Keratinocyte (primary cell): ENCODE measurements at regions not wholly inside any gene's neighbourhood (a gene's known extent, or its start where the extent isn't known, plus 50 kb on each side); places are given as distances from the start of the nearest gene placed in this dataset.

Experiments
- DNase-seq: peaks from one replicate; pipeline ENCODE4 v3.0.0-alpha.2; 2011; ENCODE audit warnings: low read depth, missing footprints, low spot score
- FAIRE-seq: peaks from 2 replicates; lab custom pipeline; 2011; peaks lifted over from hg19 to GRCh38; lab: Jason Lieb, UNC
- H2AFZ ChIP-seq: 2 replicates; pipeline ENCODE4 v1.6.0; 2012; ENCODE audit warnings: low read length, control low read depth, inconsistent platforms; ENCODE audit not compliant: control insufficient read depth
- H3K27ac ChIP-seq: 2 replicates; pipeline ENCODE4 v1.5.1; 2011; ENCODE audit warnings: low read length; ENCODE audit not compliant: control insufficient read depth, insufficient read depth
- H3K27me3 ChIP-seq: 3 replicates; pipeline ENCODE4 v1.6.0; 2011; ENCODE audit warnings: low read length; ENCODE audit not compliant: control insufficient read depth, insufficient read depth; ENCODE audit errors: extremely low read depth
- H3K36me3 ChIP-seq, 2 experiments: 2 replicates in 1 of 2; 3 replicates in 1 of 2; pipeline ENCODE4 v1.5.1; 2011; ENCODE audit warnings: low read length in 2 of 2, mild to moderate bottlenecking in 1 of 2; ENCODE audit not compliant: control insufficient read depth in 2 of 2, insufficient read depth in 2 of 2; ENCODE audit errors: extremely low read depth in 1 of 2
- H3K4me1 ChIP-seq: 3 replicates; pipeline ENCODE4 v1.5.1; 2011; ENCODE audit warnings: low read length; ENCODE audit not compliant: control insufficient read depth, insufficient read depth; ENCODE audit errors: extremely low read depth
- H3K4me2 ChIP-seq: 3 replicates; pipeline ENCODE4 v1.6.0; 2011; ENCODE audit warnings: low read depth, low read length; ENCODE audit not compliant: control insufficient read depth, insufficient read depth; ENCODE audit errors: extremely low read depth
- H3K4me3 ChIP-seq, 3 experiments: fragments of 200-600 bp in 1 of 3; sonication (generic) in 1 of 3; 2 replicates in 2 of 3; 3 replicates in 1 of 3; pipeline ENCODE4 v1.5.1; 2011 to 2016; ENCODE audit warnings: low read length in 3 of 3, mild to moderate bottlenecking in 3 of 3, control low read depth in 2 of 3, inconsistent platforms in 1 of 3, low read depth in 1 of 3, mixed read lengths in 1 of 3, mixed run types in 1 of 3, moderate library complexity in 1 of 3; ENCODE audit not compliant: control insufficient read depth in 2 of 3, insufficient read depth in 2 of 3; ENCODE audit errors: extremely low read depth in 1 of 3
- H3K79me2 ChIP-seq: 2 replicates; pipeline ENCODE4 v1.6.0; 2012; ENCODE audit warnings: low read length; ENCODE audit not compliant: control insufficient read depth, insufficient read depth
- H3K9ac ChIP-seq: 3 replicates; pipeline ENCODE4 v1.6.0; 2011; ENCODE audit warnings: low read length; ENCODE audit not compliant: control insufficient read depth, insufficient read depth; ENCODE audit errors: extremely low read depth
- H3K9me1 ChIP-seq: 3 replicates; pipeline ENCODE4 v1.6.0; 2011; ENCODE audit warnings: low read length; ENCODE audit not compliant: control insufficient read depth, insufficient read depth; ENCODE audit errors: extremely low read depth
- H3K9me3 ChIP-seq: 2 replicates; pipeline ENCODE4 v1.5.1; 2012; ENCODE audit warnings: low read depth, low read length; ENCODE audit not compliant: control insufficient read depth
- H4K20me1 ChIP-seq: 3 replicates; pipeline ENCODE4 v1.6.0; 2011; ENCODE audit warnings: low read length; ENCODE audit not compliant: control insufficient read depth, insufficient read depth; ENCODE audit errors: extremely low read depth
- EZH2 ChIP-seq: IDR thresholded peaks from one replicate; pipeline ENCODE4 v1.6.1; 2012; ENCODE audit warnings: inconsistent platforms, mild to moderate bottlenecking, low read length, moderate library complexity
- dilution Hi-C: fragments of 300-500 bp; cut with MboI; formaldehyde crosslinking; loops from one replicate; pipeline ENCODE4 v1.7.0; 2020; ENCODE audit warnings: low sequenced_read_pairs; ENCODE audit not compliant: extremely low pct_ligation_motif_present
- TF ChIP-seq, protein P1 (sequence below), 3 experiments: IDR thresholded peaks in 1 of 3; conservative IDR thresholded peaks in 1 of 3; optimal IDR thresholded peaks in 1 of 3; 2 replicates in 2 of 3; 3 replicates in 1 of 3; pipeline versions ENCODE3 to v1.5.1; 2011; ENCODE audit warnings: low read length in 3 of 3, mild to moderate bottlenecking in 3 of 3, moderate library complexity in 2 of 3, control low read depth in 1 of 3, inconsistent platforms in 1 of 3; ENCODE audit not compliant: insufficient read depth in 2 of 3; ENCODE audit errors: extremely low read depth in 1 of 3

DNA sequence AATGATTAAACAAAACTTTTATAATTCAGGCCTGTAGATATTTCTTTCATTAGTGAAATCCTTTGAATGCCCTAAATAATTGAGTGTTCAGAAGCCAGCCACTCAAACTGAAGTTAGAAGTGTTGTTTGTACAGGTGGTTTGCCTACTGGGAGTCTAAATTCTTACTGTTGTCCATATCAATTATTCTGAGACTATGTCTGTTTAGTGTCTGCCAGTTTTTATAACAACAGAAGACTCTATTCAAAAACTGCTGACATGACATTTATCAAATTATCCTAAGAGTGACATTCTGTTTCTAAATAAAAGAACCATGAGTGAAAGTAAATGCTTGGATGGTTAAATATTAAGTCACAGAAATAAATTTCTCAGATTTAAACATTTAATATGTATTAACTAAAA, 375.1 kb downstream of the FAT4 start:
- Histone ChIP-seq H3K9me3 (no peaks in the 10 kb centered on the region), H3K27ac (no peak overlapping the region), H3K36me3 (no peaks in the 10 kb centered on the region), H3K4me2 (no peak overlapping the region), H3K27me3 (no peaks in the 10 kb centered on the region), H4K20me1 (no peaks in the 10 kb centered on the region), H3K4me1 (no peaks in the 10 kb centered on the region), H3K4me3 (no peak overlapping the region), H2AFZ (no peak overlapping the region), H3K9me1 (no peaks in the 10 kb centered on the region), H3K9ac (no peak overlapping the region), H3K79me2 (no peaks in the 10 kb centered on the region)
- DNase-seq (no peak), FAIRE-seq (no peak)
- dilution Hi-C loops: no loop called here
- TF ChIP-seq EZH2: no peak
- TF ChIP-seq, protein P1, sequence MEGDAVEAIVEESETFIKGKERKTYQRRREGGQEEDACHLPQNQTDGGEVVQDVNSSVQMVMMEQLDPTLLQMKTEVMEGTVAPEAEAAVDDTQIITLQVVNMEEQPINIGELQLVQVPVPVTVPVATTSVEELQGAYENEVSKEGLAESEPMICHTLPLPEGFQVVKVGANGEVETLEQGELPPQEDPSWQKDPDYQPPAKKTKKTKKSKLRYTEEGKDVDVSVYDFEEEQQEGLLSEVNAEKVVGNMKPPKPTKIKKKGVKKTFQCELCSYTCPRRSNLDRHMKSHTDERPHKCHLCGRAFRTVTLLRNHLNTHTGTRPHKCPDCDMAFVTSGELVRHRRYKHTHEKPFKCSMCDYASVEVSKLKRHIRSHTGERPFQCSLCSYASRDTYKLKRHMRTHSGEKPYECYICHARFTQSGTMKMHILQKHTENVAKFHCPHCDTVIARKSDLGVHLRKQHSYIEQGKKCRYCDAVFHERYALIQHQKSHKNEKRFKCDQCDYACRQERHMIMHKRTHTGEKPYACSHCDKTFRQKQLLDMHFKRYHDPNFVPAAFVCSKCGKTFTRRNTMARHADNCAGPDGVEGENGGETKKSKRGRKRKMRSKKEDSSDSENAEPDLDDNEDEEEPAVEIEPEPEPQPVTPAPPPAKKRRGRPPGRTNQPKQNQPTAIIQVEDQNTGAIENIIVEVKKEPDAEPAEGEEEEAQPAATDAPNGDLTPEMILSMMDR (optimal IDR thresholded peaks at IDR 0.05 in 1 of 3, IDR thresholded peaks at IDR 0.05 in 1 of 3, conservative IDR thresholded peaks at IDR 0.05 in 1 of 3; ENCODE audit: extremely low read depth in 1 of 3, insufficient read depth in 2 of 3, low read length in 3 of 3): no peak

DNA sequence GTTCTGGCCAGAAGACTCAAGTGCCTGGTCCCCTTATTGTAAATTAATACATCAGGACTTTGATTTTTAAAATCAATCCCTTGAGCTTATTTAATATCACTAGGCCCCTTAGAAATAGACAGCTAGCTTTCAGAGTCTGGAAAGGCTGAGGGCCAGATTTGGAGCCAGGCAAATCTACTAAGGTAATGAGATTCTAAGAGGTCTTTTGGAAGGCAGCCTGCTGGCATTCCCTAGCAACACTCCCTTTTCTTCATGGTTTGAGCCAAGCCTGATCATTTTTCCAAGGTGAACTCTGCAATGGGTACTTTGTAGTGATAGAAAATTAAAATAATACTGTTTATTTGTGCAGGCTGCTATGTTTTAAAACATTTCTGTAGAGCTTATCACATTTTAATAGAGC, 378.5 kb downstream of the FAT4 start:
- no peak overlapping the region for H2AFZ ChIP-seq
- no peak for DNase-seq
- H3K4me1 ChIP-seq: no peaks in the 10 kb centered on the region
- H3K9me3 ChIP-seq: no peaks in the 10 kb centered on the region
- no peak overlapping the region for H3K27ac ChIP-seq
- H3K4me3 ChIP-seq: no peak overlapping the region
- H3K27me3 ChIP-seq: no peaks in the 10 kb centered on the region
- no peak overlapping the region for H3K9ac ChIP-seq
- H3K4me2 ChIP-seq: no peak overlapping the region
- H3K9me1 ChIP-seq: no peaks in the 10 kb centered on the region
- H3K36me3 ChIP-seq: no peaks in the 10 kb centered on the region
- no peaks in the 10 kb centered on the region for H4K20me1 ChIP-seq
- TF ChIP-seq, protein P1 (optimal IDR thresholded peaks at IDR 0.05 in 1 of 3, IDR thresholded peaks at IDR 0.05 in 1 of 3, conservative IDR thresholded peaks at IDR 0.05 in 1 of 3; ENCODE audit: extremely low read depth in 1 of 3, insufficient read depth in 2 of 3, low read length in 3 of 3): no peak
- no peak for TF ChIP-seq EZH2
- dilution Hi-C loops: no loop called here
- FAIRE-seq: no peak
- no peaks in the 10 kb centered on the region for H3K79me2 ChIP-seq
